ENCODE measurements at regions not wholly inside any gene's neighbourhood (a gene's known extent, or its start where the extent isn't known, plus 50 kb on each side); places are given as distances from the start of the nearest gene placed in this dataset.

- H3K4me1 ChIP-seq (ENCODE audit: insufficient read depth, low read length), result peaks cover 10% of the 10 kb centered on the region
- H3K9ac ChIP-seq (ENCODE audit: low read depth, low read length), result no peak overlapping the region
- H3K36me3 ChIP-seq (ENCODE audit: insufficient read depth, low read length), result no peaks in the 10 kb centered on the region
- H3K9me3 ChIP-seq (ENCODE audit: control insufficient read depth, insufficient read depth, low read length), result no peaks in the 10 kb centered on the region
Observed at GRCh38 chr18:65414501-65414900, 336.3 kb upstream of the CDH7 start.

GRCh38 chr18:65411061-65411460 is 339.8 kb upstream of the CDH7 start:
- Histone ChIP-seq H3K9ac (ENCODE audit: low read depth, low read length) (no peak overlapping the region), H3K4me1 (ENCODE audit: insufficient read depth, low read length) (peaks cover 10% of the 10 kb centered on the region), H3K36me3 (ENCODE audit: insufficient read depth, low read length) (no peaks in the 10 kb centered on the region), H3K9me3 (ENCODE audit: control insufficient read depth, insufficient read depth, low read length) (no peaks in the 10 kb centered on the region)

DNA sequence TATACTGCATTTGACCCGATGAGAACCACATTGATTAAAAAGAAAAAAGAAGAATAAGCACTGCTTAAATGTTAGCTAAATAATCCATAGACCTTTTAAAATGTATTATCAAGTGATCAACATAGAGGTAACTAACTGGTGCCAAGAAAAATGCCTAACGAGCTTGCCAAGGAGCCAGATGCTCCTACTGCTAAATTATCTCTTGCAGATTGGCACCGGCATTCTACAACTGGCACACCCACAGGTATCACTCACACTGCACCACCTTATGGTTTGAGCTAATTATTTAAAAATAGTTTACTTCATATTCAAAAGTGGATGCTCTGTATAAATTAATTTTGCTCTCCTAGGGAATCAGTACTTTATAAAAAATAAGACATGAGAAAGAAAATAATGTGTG is 341.6 kb upstream of the CDH7 start:
- no peaks in the 10 kb centered on the region for H3K36me3 ChIP-seq (ENCODE audit: insufficient read depth, low read length)
- H3K9me3 ChIP-seq (ENCODE audit: control insufficient read depth, insufficient read depth, low read length), result no peaks in the 10 kb centered on the region
- H3K4me1 ChIP-seq (ENCODE audit: insufficient read depth, low read length), result no peaks in the 10 kb centered on the region
- H3K9ac ChIP-seq (ENCODE audit: low read depth, low read length), result no peak overlapping the region

DNA sequence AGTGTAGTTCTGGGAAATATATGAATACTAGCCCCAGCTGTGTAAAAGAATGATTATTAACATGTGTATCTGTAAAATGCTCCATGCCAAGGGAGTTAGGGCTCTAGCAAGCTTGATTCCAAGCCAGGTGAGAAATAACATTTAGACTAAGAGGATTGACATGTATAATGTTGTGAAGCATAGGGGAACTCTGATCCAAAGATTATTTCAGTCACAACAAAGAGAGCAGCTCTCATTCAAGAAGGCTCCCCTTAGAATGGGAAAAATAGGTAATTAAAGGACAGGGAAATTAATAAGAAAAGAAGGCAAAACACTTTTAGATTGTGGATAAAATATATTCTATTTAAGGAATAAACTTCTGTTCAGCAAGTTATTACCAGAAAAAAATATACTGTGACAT is 347.3 kb upstream of the CDH7 start:
- 0 out of 2 replicates have a peak, but pooled peaks cover 6% of the 10 kb centered on the region for H3K4me1 ChIP-seq (ENCODE audit: insufficient read depth, low read length)
- no peak overlapping the region for H3K9ac ChIP-seq (ENCODE audit: low read depth, low read length)
- H3K36me3 ChIP-seq (ENCODE audit: insufficient read depth, low read length), result no peaks in the 10 kb centered on the region
- H3K9me3 ChIP-seq (ENCODE audit: control insufficient read depth, insufficient read depth, low read length), result no peaks in the 10 kb centered on the region

DNA sequence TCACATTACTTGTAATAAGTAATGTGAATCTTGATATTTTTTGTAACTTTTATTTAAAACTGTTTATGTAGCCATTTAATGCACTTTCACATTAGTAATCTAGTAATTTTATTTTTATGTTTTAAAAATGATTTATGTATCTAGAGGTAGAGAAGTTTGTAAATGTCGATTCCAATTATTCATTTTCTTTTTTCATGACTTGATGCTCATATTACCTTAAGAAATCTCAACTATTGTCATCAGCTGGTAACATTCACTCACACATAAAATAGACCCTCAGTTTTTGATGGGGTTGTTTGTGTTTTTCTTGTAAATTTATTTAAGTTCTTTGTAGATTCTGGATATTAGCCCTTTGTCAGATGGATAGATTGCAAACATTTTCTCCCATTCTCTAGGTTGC is 351.7 kb upstream of the CDH7 start:
- Histone ChIP-seq H3K36me3 (ENCODE audit: insufficient read depth, low read length) (no peaks in the 10 kb centered on the region), H3K9me3 (ENCODE audit: control insufficient read depth, insufficient read depth, low read length) (no peaks in the 10 kb centered on the region)

GRCh38 chr18:65398347-65399075 is 352.3 kb upstream of the CDH7 start:
- no peaks in the 10 kb centered on the region for H3K9me3 ChIP-seq (ENCODE audit: control insufficient read depth, insufficient read depth, low read length)

More for the DNA sequence above, 351.7 kb upstream of the CDH7 start:
- H3K4me1 ChIP-seq (ENCODE audit: insufficient read depth, low read length), result 0 out of 2 replicates have a peak, but pooled peaks cover 6% of the 10 kb centered on the region
- H3K9ac ChIP-seq (ENCODE audit: low read depth, low read length), result no peak overlapping the region

DNA sequence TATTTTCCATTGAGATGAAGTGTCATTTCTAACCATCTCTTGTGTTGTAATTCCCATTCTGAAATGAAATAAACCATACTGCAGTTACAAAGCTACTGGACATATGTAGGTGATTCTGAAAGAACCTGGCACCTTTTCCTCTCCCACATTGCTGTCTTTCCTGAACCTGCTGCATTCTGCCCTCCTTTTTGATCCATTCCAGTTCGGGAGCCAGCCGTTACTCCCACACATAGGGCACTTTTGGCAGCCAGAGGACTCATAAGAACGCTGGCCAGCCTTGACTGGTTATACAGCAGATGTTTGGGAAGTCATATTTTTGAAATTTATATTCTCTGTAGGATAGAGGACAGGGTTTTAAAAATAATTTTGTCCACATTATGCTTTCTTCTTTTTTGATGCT is 369.8 kb upstream of the CDH7 start:
- Histone ChIP-seq H3K36me3 (ENCODE audit: insufficient read depth, low read length) (no peaks in the 10 kb centered on the region), H3K9ac (ENCODE audit: low read depth, low read length) (no peak overlapping the region), H3K4me1 (ENCODE audit: insufficient read depth, low read length) (no peaks in the 10 kb centered on the region), H3K9me3 (ENCODE audit: control insufficient read depth, insufficient read depth, low read length) (peaks cover 8% of the 10 kb centered on the region; the same call in 1 of the 2 replicates)

More at GRCh38 chr18:65398347-65399075, 352.3 kb upstream of the CDH7 start:
- Histone ChIP-seq H3K9ac (ENCODE audit: low read depth, low read length) (no peak overlapping the region), H3K36me3 (ENCODE audit: insufficient read depth, low read length) (no peaks in the 10 kb centered on the region), H3K4me1 (ENCODE audit: insufficient read depth, low read length) (0 out of 2 replicates have a peak, but pooled peaks cover 6% of the 10 kb centered on the region)

DNA sequence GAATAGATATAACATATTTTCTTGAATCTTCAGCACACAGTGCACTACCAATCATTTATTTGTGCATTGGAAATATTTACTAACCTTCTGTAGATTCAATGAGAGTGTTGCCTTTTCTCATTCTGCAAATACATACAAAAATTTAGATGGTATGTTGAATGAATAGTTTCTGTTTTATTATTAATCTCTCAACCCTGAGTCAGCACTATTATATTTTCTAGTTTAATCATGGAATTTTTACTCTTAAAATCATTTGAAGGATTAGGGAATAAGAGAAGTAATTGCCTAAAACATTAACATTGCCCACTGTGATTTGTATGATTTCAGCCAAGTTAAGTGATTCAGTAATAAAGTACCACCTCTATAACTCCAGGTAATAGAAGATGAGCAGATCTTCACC is 370.2 kb upstream of the CDH7 start:
- Histone ChIP-seq H3K9ac (ENCODE audit: low read depth, low read length) (no peak overlapping the region), H3K36me3 (ENCODE audit: insufficient read depth, low read length) (no peaks in the 10 kb centered on the region), H3K4me1 (ENCODE audit: insufficient read depth, low read length) (no peaks in the 10 kb centered on the region), H3K9me3 (ENCODE audit: control insufficient read depth, insufficient read depth, low read length) (peaks cover 8% of the 10 kb centered on the region; the same call in 1 of the 2 replicates)

DNA sequence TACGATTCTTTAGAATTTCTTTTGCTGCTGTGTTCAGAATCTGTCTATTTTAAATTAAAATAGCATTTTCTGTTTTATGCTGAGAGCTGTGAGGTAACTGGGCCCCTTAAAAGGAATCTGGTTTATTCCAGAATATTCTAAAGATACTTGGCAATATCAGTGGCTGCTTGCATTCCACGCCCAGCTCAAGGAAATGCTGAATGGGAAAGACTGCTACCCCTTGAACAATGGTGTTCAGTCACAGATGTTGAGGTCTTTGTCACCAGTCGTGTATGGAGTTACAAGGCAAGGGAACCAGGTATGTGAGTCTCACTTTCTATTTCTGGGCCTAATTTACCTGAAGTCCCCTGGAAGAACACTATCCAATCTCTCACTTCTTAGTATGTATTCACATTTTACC is 377.9 kb upstream of the CDH7 start:
- H3K36me3 ChIP-seq (ENCODE audit: insufficient read depth, low read length), result no peaks in the 10 kb centered on the region
- no peaks in the 10 kb centered on the region for H3K4me1 ChIP-seq (ENCODE audit: insufficient read depth, low read length)
- no peaks in the 10 kb centered on the region for H3K9me3 ChIP-seq (ENCODE audit: control insufficient read depth, insufficient read depth, low read length)
- no peak overlapping the region for H3K9ac ChIP-seq (ENCODE audit: low read depth, low read length)

DNA sequence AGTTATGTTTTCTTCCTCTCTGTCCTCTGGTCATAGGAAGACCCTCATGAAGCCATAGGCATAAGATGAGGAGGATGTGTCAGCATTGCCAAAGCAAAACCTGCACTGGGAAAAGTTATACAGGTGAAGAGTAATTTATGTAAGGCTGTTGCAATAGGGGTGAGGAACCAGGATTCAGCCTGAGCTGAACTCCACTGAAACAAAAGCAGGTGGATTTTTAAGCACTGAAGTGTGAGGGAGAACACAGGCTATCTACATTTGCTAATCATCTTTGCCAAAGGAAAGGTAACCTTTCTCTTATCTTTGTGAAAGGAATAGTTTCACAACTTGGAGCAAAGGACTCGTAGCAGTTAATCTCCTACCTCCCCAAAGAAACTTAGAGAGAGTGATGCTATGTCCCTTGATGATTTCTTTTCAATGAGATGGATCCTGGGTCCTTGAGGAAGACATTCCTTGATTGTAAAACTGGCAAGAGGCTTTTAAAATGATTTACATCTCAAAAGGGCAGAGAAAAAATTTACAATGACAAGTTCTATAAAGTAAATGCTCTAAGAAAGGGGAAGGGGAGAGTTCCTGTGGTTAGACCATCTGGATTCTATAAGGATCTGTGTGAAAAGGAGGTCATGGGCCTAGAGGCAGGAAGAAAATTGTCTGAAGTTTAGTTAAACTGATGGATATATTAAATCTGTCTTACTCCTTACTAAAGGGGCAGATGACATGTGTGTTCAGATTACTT is 385.4 kb upstream of the CDH7 start:
- no peaks in the 10 kb centered on the region for H3K9me3 ChIP-seq (ENCODE audit: control insufficient read depth, insufficient read depth, low read length)
- H3K9ac ChIP-seq (ENCODE audit: low read depth, low read length), result no peak overlapping the region
- no peaks in the 10 kb centered on the region for H3K36me3 ChIP-seq (ENCODE audit: insufficient read depth, low read length)
- peaks cover 25% of the 10 kb centered on the region for H3K4me1 ChIP-seq (ENCODE audit: insufficient read depth, low read length)

GRCh38 chr18:65363911-65364632 is 386.7 kb upstream of the CDH7 start:
- Histone ChIP-seq H3K4me1 (ENCODE audit: insufficient read depth, low read length) (peaks cover 25% of the 10 kb centered on the region), H3K9ac (ENCODE audit: low read depth, low read length) (no peak overlapping the region), H3K36me3 (ENCODE audit: insufficient read depth, low read length) (no peaks in the 10 kb centered on the region), H3K9me3 (ENCODE audit: control insufficient read depth, insufficient read depth, low read length) (no peaks in the 10 kb centered on the region)

DNA sequence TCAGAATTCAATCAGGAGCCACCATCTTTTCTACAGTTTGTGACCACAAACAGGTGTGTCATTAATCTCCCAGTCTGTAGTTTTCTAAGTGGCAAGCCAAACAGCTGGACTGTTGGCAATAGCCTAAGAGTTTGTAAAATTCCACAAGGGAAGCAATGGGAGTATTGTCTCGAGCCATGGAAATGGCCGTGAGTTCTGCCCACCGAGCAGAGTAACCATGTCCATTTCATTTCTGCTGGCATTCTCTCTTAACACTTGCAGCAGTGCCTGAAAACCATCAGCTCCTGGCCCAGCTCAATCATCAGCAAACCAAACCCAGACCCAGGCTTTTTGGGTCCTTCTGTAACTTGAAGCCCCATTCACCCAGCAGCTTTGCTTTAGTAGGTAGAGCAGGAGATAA is 387.8 kb upstream of the CDH7 start:
- Histone ChIP-seq H3K9me3 (ENCODE audit: control insufficient read depth, insufficient read depth, low read length) (no peaks in the 10 kb centered on the region), H3K36me3 (ENCODE audit: insufficient read depth, low read length) (no peaks in the 10 kb centered on the region), H3K9ac (ENCODE audit: low read depth, low read length) (no peak overlapping the region), H3K4me1 (ENCODE audit: insufficient read depth, low read length) (peaks cover 25% of the 10 kb centered on the region)

- Histone ChIP-seq H3K9ac (ENCODE audit: low read depth, low read length) (no peak overlapping the region), H3K36me3 (ENCODE audit: insufficient read depth, low read length) (no peaks in the 10 kb centered on the region), H3K4me1 (ENCODE audit: insufficient read depth, low read length) (peaks cover 9% of the 10 kb centered on the region), H3K9me3 (ENCODE audit: control insufficient read depth, insufficient read depth, low read length) (no peaks in the 10 kb centered on the region)
Observed at GRCh38 chr18:65359479-65359878, 391.3 kb upstream of the CDH7 start.

DNA sequence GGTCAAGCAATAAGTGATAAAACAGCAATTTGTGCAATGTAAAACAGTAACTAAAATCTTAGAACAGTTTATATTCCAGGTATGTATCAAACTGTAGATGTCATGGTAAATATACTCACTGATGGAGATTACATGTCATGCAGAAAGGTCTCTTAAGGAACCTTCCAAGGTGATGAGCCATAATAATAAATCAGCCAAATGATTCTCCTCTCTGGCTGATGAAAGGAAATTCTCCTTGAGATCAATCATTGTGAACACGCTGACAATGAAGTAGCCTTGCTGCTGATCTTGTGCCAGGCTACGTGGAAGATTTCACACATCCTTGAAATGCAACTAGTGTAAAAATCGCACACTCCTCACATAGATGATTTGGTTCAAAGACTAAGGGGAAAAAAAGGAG is 392.5 kb upstream of the CDH7 start:
- Histone ChIP-seq H3K9me3 (ENCODE audit: control insufficient read depth, insufficient read depth, low read length) (no peaks in the 10 kb centered on the region), H3K9ac (ENCODE audit: low read depth, low read length) (no peak overlapping the region), H3K4me1 (ENCODE audit: insufficient read depth, low read length) (no peaks in the 10 kb centered on the region), H3K36me3 (ENCODE audit: insufficient read depth, low read length) (no peaks in the 10 kb centered on the region)
